ENCODE measurements at regions not wholly inside any gene's neighbourhood (a gene's known extent, or its start where the extent isn't known, plus 50 kb on each side); places are given as distances from the start of the nearest gene placed in this dataset.

- H3K4me1 ChIP-seq (ENCODE audit: insufficient read depth, low read length, poor library complexity, severe bottlenecking), result no peaks in the 10 kb centered on the region
- H2AFZ ChIP-seq (ENCODE audit: low read length), result no peak overlapping the region
- no peaks in the 10 kb centered on the region for H3K79me2 ChIP-seq (ENCODE audit: insufficient read depth, low read length)
- no peaks in the 10 kb centered on the region for H3K36me3 ChIP-seq (ENCODE audit: insufficient read depth, low read length)
- H3K9ac ChIP-seq (ENCODE audit: low read depth, low read length, poor library complexity, severe bottlenecking), result no peak overlapping the region
- no peak overlapping the region for H3K4me3 ChIP-seq (ENCODE audit: low read length, poor library complexity, severe bottlenecking)
- H3K27me3 ChIP-seq (ENCODE audit: insufficient read depth, low read length, poor library complexity, severe bottlenecking), result no peaks in the 10 kb centered on the region
- no peaks in the 10 kb centered on the region for H3F3A ChIP-seq (ENCODE audit: low read depth)
- no peaks in the 10 kb centered on the region for H4K20me1 ChIP-seq (ENCODE audit: insufficient read depth, low read length, poor library complexity, severe bottlenecking)
- no peaks in the 10 kb centered on the region for H3K9me2 ChIP-seq (replicated peaks; ENCODE audit: low read depth, low read length)
- TF ChIP-seq CTCF (conservative IDR thresholded peaks at IDR 0.05; ENCODE audit: low read length) (no peak), EZH2phosphoT487 (IDR thresholded peaks at IDR 0.05; ENCODE audit: borderline replicate concordance) (no peak)
- peaks cover 13% of the 10 kb centered on the region for H3K9me3 ChIP-seq (ENCODE audit: insufficient read depth, low read depth, low read length)
- no peak overlapping the region for H3K4me2 ChIP-seq (ENCODE audit: low read depth, low read length, poor library complexity, severe bottlenecking)
Observed at GRCh38 chr1:29381426-29381825, 145.1 kb downstream of the PTPRU start.

GRCh38 chr1:29380532-29380931, 144.2 kb downstream of the PTPRU start:
- Histone ChIP-seq H3K4me3 (ENCODE audit: low read length, poor library complexity, severe bottlenecking) (no peak overlapping the region), H3K9me3 (ENCODE audit: insufficient read depth, low read depth, low read length) (peaks cover 13% of the 10 kb centered on the region), H3F3A (ENCODE audit: low read depth) (no peaks in the 10 kb centered on the region), H2AFZ (ENCODE audit: low read length) (no peak overlapping the region), H3K4me1 (ENCODE audit: insufficient read depth, low read length, poor library complexity, severe bottlenecking) (no peaks in the 10 kb centered on the region), H3K4me2 (ENCODE audit: low read depth, low read length, poor library complexity, severe bottlenecking) (no peak overlapping the region), H3K27me3 (ENCODE audit: insufficient read depth, low read length, poor library complexity, severe bottlenecking) (no peaks in the 10 kb centered on the region), H3K9me2 (replicated peaks; ENCODE audit: low read depth, low read length) (no peaks in the 10 kb centered on the region), H3K9ac (ENCODE audit: low read depth, low read length, poor library complexity, severe bottlenecking) (no peak overlapping the region), H4K20me1 (ENCODE audit: insufficient read depth, low read length, poor library complexity, severe bottlenecking) (no peaks in the 10 kb centered on the region), H3K79me2 (ENCODE audit: insufficient read depth, low read length) (no peaks in the 10 kb centered on the region), H3K36me3 (ENCODE audit: insufficient read depth, low read length) (no peaks in the 10 kb centered on the region)
- no peak for TF ChIP-seq CTCF (conservative IDR thresholded peaks at IDR 0.05; ENCODE audit: low read length)
- no peak for TF ChIP-seq EZH2phosphoT487 (IDR thresholded peaks at IDR 0.05; ENCODE audit: borderline replicate concordance)

- H3K36me3 ChIP-seq (ENCODE audit: insufficient read depth, low read length), result no peaks in the 10 kb centered on the region
- TF ChIP-seq EZH2phosphoT487 (IDR thresholded peaks at IDR 0.05; ENCODE audit: borderline replicate concordance) (no peak), CTCF (conservative IDR thresholded peaks at IDR 0.05; ENCODE audit: low read length) (peak; percentile 82)
- H3K4me1 ChIP-seq (ENCODE audit: insufficient read depth, low read length, poor library complexity, severe bottlenecking), result no peaks in the 10 kb centered on the region
- peaks cover 13% of the 10 kb centered on the region for H3K9me3 ChIP-seq (ENCODE audit: insufficient read depth, low read depth, low read length)
- no peaks in the 10 kb centered on the region for H4K20me1 ChIP-seq (ENCODE audit: insufficient read depth, low read length, poor library complexity, severe bottlenecking)
- H3F3A ChIP-seq (ENCODE audit: low read depth), result no peaks in the 10 kb centered on the region
- no peak overlapping the region for H3K4me2 ChIP-seq (ENCODE audit: low read depth, low read length, poor library complexity, severe bottlenecking)
- no peak overlapping the region for H2AFZ ChIP-seq (ENCODE audit: low read length)
- H3K9me2 ChIP-seq (replicated peaks; ENCODE audit: low read depth, low read length), result no peaks in the 10 kb centered on the region
- no peaks in the 10 kb centered on the region for H3K27me3 ChIP-seq (ENCODE audit: insufficient read depth, low read length, poor library complexity, severe bottlenecking)
- no peaks in the 10 kb centered on the region for H3K79me2 ChIP-seq (ENCODE audit: insufficient read depth, low read length)
- H3K9ac ChIP-seq (ENCODE audit: low read depth, low read length, poor library complexity, severe bottlenecking), result no peak overlapping the region
- H3K4me3 ChIP-seq (ENCODE audit: low read length, poor library complexity, severe bottlenecking), result no peak overlapping the region
Observed at GRCh38 chr1:29379443-29380073, 143.2 kb downstream of the PTPRU start.
